ENCODE measurements at regions not wholly inside any gene's neighbourhood (a gene's known extent, or its start where the extent isn't known, plus 50 kb on each side); places are given as distances from the start of the nearest gene placed in this dataset.
"Not testable (repeated sequence)": the region's sequence is repeated elsewhere in the genome, so short reads cannot be mapped to it uniquely, and the experiment has no call there.

GRCh38 chr7:115183431-115184057, 261.6 kb downstream of the MDFIC start:
- peak in 1 of 5 experiments; percentile 28 for DNase-seq

- no peak for DNase-seq
Observed at GRCh38 chr7:115178835-115179234, 256.9 kb downstream of the MDFIC start.

GRCh38 chr7:115177823-115178222, 255.9 kb downstream of the MDFIC start:
- DNase-seq: no peak

- DNase-seq: no peak
Observed at GRCh38 chr7:115177103-115177502, 255.2 kb downstream of the MDFIC start.

- DNase-seq: not testable (repeated sequence)
Observed at GRCh38 chr7:115172397-115172796, 250.5 kb downstream of the MDFIC start.

GRCh38 chr7:115153769-115154477, 232.0 kb downstream of the MDFIC start:
- DNase-seq: no peak

- no peak for DNase-seq
Observed at GRCh38 chr7:115153176-115153575, 231.3 kb downstream of the MDFIC start.

GRCh38 chr7:115146148-115146547, 224.3 kb downstream of the MDFIC start:
- DNase-seq: no peak

GRCh38 chr7:115145512-115145911, 223.6 kb downstream of the MDFIC start:
- DNase-seq: peak in 1 of 5 experiments; percentile 45

- DNase-seq: no peak
Observed at GRCh38 chr7:115137816-115138215, 215.9 kb downstream of the MDFIC start.

GRCh38 chr7:115136796-115137443, 215.0 kb downstream of the MDFIC start:
- DNase-seq: no peak

GRCh38 chr7:115135769-115136410, 214.0 kb downstream of the MDFIC start:
- peak in 1 of 5 experiments; percentile 38 for DNase-seq

GRCh38 chr7:115135146-115135545, 213.3 kb downstream of the MDFIC start:
- DNase-seq: no peak

- DNase-seq: no peak
Observed at GRCh38 chr7:115133248-115133647, 211.4 kb downstream of the MDFIC start.

- DNase-seq: no peak
Observed at GRCh38 chr7:115132096-115132495, 210.2 kb downstream of the MDFIC start.

GRCh38 chr7:115128154-115128553, 206.3 kb downstream of the MDFIC start:
- no peak for DNase-seq

- no peak for DNase-seq
Observed at GRCh38 chr7:115127399-115128021, 205.6 kb downstream of the MDFIC start.

GRCh38 chr7:115125750-115126149, 203.9 kb downstream of the MDFIC start:
- DNase-seq: no peak

GRCh38 chr7:115125312-115125711, 203.4 kb downstream of the MDFIC start:
- no peak for DNase-seq

- DNase-seq: no peak
Observed at GRCh38 chr7:115124409-115124939, 202.6 kb downstream of the MDFIC start.

GRCh38 chr7:115123441-115123840, 201.5 kb downstream of the MDFIC start:
- DNase-seq: no peak

GRCh38 chr7:115122388-115122787, 200.5 kb downstream of the MDFIC start:
- DNase-seq: no peak

- no peak for DNase-seq
Observed at GRCh38 chr7:115117748-115118147, 195.9 kb downstream of the MDFIC start.

All from T-helper 2 cell (primary cell).